ENCODE measurements at regions not wholly inside any gene's neighbourhood (a gene's known extent, or its start where the extent isn't known, plus 50 kb on each side); places are given as distances from the start of the nearest gene placed in this dataset.

GRCh38 chr17:68142595-68142994 is 105.2 kb upstream of the AMZ2 start:
- TF ChIP-seq, protein P1, sequence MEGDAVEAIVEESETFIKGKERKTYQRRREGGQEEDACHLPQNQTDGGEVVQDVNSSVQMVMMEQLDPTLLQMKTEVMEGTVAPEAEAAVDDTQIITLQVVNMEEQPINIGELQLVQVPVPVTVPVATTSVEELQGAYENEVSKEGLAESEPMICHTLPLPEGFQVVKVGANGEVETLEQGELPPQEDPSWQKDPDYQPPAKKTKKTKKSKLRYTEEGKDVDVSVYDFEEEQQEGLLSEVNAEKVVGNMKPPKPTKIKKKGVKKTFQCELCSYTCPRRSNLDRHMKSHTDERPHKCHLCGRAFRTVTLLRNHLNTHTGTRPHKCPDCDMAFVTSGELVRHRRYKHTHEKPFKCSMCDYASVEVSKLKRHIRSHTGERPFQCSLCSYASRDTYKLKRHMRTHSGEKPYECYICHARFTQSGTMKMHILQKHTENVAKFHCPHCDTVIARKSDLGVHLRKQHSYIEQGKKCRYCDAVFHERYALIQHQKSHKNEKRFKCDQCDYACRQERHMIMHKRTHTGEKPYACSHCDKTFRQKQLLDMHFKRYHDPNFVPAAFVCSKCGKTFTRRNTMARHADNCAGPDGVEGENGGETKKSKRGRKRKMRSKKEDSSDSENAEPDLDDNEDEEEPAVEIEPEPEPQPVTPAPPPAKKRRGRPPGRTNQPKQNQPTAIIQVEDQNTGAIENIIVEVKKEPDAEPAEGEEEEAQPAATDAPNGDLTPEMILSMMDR (IDR thresholded peaks at IDR 0.05; ENCODE audit: low read depth, low read length), result no peak
- DNase-seq (ENCODE audit: low read depth in 2 of 2), result no peak
- H3K4me3 ChIP-seq (replicated peaks in 1 of 2; ENCODE audit: low read depth in 2 of 2, low read length in 2 of 2), result no peak overlapping the region

DNA sequence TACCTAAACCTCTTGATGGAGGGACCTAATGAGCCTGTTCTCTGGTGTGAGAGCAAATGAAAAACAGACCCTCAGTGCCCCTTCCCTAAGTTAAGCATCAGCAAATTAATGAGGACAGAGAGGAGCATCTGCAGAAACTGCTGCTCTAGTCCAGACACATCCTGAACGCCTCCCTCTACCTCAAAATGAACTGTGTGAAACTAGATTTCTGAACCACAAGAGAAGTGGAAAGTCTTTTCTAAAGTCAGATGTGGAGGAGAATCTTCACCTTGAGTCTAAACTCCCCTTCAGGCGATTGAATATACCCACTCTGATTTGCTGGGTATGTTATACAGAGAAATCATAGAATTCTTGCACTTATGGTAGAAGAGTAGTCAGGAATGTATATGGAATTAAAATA is 104.4 kb upstream of the AMZ2 start:
- TF ChIP-seq, protein P1 (IDR thresholded peaks at IDR 0.05; ENCODE audit: low read depth, low read length), result no peak
- no peak for DNase-seq (ENCODE audit: low read depth in 2 of 2)

DNA sequence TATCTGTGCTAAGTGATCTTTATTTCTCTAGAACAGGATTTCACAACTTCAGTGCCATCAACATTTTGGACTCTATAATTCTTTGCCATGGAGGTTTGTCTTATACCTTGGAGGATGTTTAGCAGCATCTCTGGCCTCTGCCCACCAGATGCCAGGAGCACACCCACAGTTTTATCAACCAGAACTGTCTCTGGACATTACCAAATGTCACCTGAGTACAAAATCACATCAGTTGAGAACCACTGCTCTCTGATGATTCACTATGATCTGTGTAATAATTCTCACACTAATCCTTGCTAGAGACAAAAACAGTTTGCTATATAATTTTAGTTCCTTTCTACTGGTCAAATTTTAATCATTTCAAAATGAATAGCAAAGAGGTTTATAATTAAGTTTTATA is 102.8 kb upstream of the AMZ2 start:
- TF ChIP-seq, protein P1 (IDR thresholded peaks at IDR 0.05; ENCODE audit: low read depth, low read length), result no peak
- no peak for DNase-seq (ENCODE audit: low read depth in 2 of 2)
- H3K4me3 ChIP-seq (replicated peaks in 1 of 2; ENCODE audit: low read depth in 2 of 2, low read length in 2 of 2), result no peak overlapping the region

More for the DNA sequence above, 104.4 kb upstream of the AMZ2 start:
- no peak overlapping the region for H3K4me3 ChIP-seq (replicated peaks in 1 of 2; ENCODE audit: low read depth in 2 of 2, low read length in 2 of 2)

- TF ChIP-seq, protein P1 (IDR thresholded peaks at IDR 0.05; ENCODE audit: low read depth, low read length), result no peak
- no peak overlapping the region for H3K4me3 ChIP-seq (replicated peaks in 1 of 2; ENCODE audit: low read depth in 2 of 2, low read length in 2 of 2)
- DNase-seq (ENCODE audit: low read depth in 2 of 2), result no peak
Measured at GRCh38 chr17:68148936-68149335, 98.9 kb upstream of the AMZ2 start.

- no peak overlapping the region for H3K4me3 ChIP-seq (replicated peaks in 1 of 2; ENCODE audit: low read depth in 2 of 2, low read length in 2 of 2)
- peak in 1 of 2 donors; percentile 3 for DNase-seq (ENCODE audit: low read depth in 2 of 2)
- TF ChIP-seq, protein P1 (IDR thresholded peaks at IDR 0.05; ENCODE audit: low read depth, low read length), result no peak
Measured at GRCh38 chr17:68152161-68152571, 95.7 kb upstream of the AMZ2 start.

GRCh38 chr17:68155692-68156091 is 92.2 kb upstream of the AMZ2 start:
- DNase-seq (ENCODE audit: low read depth in 2 of 2), result no peak
- TF ChIP-seq, protein P1 (IDR thresholded peaks at IDR 0.05; ENCODE audit: low read depth, low read length), result no peak

More at GRCh38 chr17:68155692-68156091, 92.2 kb upstream of the AMZ2 start:
- H3K4me3 ChIP-seq (replicated peaks in 1 of 2; ENCODE audit: low read depth in 2 of 2, low read length in 2 of 2), result no peak overlapping the region

Measured in cardiac fibroblast (primary cell).